SKM-1 (cell line): ENCODE measurements at regions not wholly inside any gene's neighbourhood (a gene's known extent, or its start where the extent isn't known, plus 50 kb on each side); places are given as distances from the start of the nearest gene placed in this dataset.

Experiments
- DNase-seq: peaks from one replicate; lab custom pipeline; 2025; ENCODE audit not compliant: unreplicated experiment; lab: John Stamatoyannopoulos, UW

- no peak for DNase-seq
Measured at GRCh38 chr5:130731839-130732238, 433.2 kb downstream of the HINT1 start.

DNA sequence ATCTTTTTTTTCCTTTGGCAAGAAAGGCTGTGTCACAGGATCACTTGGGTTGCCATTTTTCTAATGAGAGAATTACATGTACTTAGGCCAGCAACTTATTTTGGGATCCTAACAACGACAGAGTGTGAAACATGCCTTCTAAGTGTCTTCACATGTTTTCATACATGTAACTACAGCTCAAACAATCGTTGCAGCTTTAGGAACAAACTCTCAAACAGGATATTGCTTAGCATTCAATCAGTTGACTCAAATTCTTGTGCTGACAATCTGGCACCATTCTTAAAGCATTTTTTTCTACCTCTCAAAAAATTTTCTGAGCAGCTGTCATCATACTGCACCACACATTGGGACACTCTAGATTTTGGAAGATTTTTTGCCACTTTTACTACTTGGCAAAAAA lies 435.5 kb downstream of the HINT1 start:
- DNase-seq: no peak

DNA sequence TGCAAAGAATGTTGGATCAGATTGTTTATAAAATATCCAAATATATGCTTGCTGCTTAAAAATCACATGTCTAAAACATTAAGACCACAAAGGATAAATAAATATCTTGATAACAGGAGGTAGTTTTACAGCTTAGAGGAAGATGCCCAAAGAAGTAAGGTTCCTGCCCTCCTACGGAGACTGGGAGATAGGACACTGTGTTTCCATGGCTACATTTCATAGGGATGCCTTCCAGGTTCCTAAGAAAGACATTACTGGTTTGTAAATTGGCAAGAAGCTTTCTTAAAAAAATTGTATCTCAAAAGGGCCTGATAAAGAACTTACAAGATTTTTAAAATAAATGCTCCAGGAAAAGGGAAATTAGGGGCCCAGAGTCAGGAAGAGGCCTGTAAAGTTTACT lies 437.2 kb downstream of the HINT1 start:
- DNase-seq: no peak

- DNase-seq: no peak
Measured at GRCh38 chr5:130724658-130725057, 440.4 kb downstream of the HINT1 start.

DNA sequence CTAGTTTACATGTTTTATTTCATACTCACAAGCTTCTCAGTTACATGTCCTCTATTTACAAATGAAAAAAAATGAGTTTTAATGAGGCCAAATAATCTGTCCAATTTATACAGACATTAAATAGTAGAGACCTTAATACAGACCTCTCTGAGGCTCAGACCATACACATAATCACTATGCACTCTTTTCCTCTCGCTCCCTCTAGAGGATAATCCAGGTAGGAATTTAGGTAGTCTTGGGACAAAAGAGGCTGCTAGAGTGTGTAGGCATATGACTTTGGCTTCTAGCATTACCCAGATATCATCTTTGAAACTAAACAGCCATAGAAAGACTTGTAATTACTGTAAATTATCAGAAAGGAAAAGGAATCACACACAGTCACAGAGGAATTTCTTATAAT lies 444.7 kb downstream of the HINT1 start:
- no peak for DNase-seq

DNA sequence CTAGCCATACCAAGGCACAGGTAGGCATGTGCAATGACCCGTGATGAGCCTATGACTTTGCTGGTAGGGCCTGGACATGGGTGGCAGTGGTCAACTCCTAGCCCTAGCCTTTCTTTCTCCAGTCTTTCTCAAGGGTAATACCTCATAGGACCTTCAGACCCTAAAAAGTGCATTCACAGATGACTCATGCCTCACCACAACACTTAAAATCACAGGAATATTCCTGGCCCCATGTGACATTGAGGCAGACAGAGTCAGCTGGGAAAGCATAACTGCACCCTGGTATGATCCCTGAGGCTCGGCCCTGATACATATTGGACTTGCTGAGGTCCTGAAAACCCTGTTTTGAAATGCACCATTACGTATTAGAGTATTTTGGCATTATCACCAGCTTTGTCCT lies 449.5 kb downstream of the HINT1 start:
- DNase-seq: no peak

GRCh38 chr5:130714200-130714599 lies 450.9 kb downstream of the HINT1 start:
- no peak for DNase-seq

DNA sequence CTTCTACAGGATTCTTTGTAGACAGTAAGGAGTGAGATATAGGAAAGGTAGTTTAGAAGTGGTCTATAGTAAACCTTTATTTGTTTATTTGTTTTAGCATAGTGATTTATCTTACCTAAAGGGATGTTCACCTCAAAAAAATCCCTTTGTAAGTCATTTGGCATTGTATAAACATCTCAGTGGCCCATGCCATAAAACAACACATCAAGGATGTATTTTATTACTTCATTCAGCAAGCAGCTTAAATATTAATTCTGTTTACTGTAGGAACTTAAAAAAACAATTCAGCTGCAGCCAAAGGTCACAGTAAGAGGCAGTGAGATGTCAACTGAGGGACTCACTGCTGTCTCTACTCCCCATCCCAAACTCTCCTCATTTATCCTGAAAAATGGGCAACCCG lies 452.7 kb downstream of the HINT1 start:
- DNase-seq: no peak

DNA sequence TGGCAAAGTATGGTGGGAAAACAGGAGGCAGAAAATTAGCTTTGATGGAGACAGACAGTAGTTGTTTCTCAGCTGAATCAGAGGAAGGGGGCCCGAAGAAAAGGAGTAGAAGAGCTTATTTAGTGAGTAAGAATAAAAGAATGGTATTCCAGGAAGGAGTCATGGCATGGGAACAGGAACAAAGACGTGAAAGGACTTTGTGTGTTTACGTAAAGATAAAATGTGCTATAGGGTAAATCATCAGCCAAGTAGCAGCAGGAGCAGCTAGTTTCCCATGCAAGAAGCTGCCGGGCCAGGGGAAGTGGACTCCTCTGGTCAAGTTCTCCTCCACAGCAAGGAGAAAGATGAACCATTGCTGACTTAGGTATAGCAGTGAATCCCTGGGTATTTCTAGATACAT lies 454.5 kb downstream of the HINT1 start:
- DNase-seq: no peak

DNA sequence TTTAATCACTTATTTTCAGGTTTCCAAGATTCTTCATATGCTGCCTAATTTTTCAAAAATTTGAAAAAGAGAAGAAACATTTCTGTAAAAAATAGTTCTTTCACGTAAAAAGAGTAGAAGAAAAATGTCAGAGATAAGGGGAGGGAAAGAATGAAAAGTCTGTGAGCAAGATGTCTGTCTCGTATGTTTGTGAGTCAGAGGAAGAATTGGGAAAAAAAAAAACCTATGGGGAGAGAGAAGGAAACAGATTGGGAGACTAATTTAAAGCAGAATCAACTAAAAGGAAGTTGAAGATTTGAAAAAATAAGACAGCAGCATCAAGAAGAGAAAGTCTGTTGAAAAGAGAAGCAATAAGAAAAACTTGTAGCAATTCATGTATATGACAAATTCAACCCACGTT lies 456.3 kb downstream of the HINT1 start:
- no peak for DNase-seq

DNA sequence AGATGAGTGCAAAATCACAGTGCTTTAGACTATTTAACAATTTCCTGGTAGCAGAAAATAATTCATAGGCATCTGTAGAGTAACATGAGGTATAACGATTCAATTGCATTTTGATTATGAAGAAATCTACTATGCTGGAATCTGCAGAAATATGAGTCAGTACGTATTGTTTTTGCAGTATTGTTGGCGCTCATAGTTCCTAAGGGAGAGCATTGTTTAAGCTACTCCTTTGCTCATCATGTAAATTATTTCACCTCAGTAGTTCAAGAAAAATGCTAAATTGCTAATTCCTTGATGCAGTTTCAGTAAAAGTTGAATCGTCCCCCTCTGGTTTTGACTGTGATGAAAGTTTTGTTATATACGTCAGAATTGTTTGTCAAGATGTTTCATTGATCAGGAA lies 458.4 kb downstream of the HINT1 start:
- no peak for DNase-seq

- DNase-seq: no peak
Measured at GRCh38 chr5:130705368-130705767, 459.7 kb downstream of the HINT1 start.

- DNase-seq: no peak
Measured at GRCh38 chr5:130693509-130693908, 471.5 kb downstream of the HINT1 start.

- DNase-seq: no peak
Measured at GRCh38 chr5:130692770-130693169, 472.3 kb downstream of the HINT1 start.

- DNase-seq: no peak
Measured at GRCh38 chr5:130689831-130690230, 475.2 kb downstream of the HINT1 start.

DNA sequence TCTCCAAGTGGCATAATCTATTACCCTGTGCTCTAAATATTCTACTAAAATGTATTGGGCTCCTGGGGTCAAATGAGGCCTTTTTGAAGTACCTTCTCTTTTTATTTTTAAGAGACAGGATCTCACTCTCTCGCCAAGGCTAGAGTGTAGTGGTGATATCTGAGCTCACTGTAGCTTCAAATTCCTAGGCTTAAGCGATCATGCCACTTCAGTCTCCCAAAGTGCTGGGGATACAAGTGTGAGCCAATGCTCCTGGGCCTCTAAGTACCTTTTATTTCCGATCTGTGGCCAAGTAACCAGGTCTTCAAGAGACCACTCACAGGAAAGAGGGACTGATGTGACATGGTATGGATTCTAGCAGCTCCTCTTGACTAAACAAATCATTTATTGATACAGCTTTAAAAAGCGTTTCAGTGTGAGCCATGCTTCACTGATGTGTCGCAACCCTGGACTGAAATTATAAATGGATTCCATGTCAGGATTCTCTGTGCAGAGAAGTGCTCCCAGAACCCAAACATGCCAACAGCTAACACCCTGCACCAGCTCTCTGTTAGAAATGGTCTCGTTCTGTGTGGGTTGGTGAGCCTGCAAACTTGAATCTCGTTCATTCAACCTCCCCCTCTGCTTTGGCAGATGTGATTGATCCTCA lies 477.8 kb downstream of the HINT1 start:
- DNase-seq: no peak

DNA sequence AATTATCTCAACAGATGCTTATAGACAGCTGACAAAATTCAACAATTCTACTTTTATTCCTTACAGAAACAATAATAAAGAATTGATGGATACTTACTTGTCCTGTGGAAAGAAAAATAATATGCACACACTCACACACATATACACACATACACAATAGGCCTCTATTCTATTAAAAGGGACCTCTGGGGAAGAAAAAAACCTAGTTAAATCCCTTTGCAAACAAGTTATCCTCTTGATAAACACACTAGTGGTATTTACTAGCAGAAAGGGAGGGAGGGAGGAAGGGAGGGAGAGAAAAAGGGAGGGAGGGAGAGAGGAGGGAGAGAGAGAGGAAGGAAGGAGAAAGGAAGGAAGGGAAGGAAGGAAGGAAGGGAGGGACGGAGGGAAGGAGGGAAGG lies 486.4 kb downstream of the HINT1 start:
- DNase-seq: no peak

DNA sequence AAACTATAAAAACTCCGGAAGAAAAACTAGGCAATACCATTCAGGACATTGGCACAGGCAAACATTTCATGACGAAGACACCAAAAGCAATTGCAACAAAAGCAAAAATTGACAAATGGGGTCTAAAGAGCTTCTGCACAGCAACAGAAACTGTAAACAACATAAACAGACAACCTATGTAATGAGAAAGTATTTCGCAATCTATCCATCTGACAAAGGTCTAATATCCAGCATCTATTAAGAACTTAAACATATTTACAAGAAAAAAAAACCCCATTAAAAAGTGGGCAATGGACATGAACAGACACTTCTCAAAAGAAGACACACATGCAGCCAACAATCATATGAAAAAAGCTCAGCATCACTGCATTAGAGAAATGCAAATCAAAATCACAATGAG lies 498.6 kb downstream of the HINT1 start:
- no peak for DNase-seq

DNA sequence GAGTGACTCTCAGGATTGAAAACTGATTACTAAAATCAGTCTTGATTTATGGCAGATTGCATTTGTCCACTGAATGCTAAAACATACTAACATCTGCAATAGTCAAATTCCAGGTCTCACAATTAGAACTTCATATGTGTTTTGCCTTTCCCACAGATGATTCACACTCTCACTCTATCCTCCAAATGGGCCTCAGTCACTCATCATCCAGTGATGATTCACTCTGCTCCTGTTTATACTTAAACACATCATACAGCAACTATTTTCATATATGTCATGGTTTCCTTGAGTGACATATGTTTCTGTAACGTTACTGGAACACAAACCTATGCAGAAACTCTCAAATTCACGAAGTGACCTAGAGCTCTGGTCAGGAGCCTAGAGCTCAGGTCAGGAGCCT lies 512.9 kb downstream of the HINT1 start:
- no peak for DNase-seq

GRCh38 chr5:130651440-130651839 lies 513.6 kb downstream of the HINT1 start:
- DNase-seq: no peak

GRCh38 chr5:130643321-130643720 lies 521.7 kb downstream of the HINT1 start:
- DNase-seq: no peak

GRCh38 chr5:130642461-130642860 lies 522.6 kb downstream of the HINT1 start:
- no peak for DNase-seq

DNA sequence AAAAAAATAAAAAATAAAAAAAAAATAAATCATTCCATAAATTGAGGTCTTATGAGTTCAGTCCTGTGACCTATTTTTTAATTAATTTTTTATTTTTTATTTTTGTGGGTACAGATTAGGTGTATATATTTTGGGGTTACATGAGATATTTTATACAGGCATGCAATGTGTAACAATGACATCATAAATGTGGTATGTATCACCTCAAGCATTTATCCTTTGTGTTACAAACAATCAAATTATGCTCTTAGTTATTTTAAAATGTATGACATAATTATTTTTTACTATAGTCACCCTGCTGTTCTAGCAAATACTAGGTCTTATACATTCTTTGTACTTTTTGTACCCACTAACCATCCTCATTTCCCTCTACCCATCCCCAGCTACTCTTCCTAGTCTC lies 537.9 kb downstream of the HINT1 start:
- DNase-seq: no peak

GRCh38 chr5:130624805-130625204 lies 540.3 kb downstream of the HINT1 start:
- no peak for DNase-seq
